Prostate gland (tissue), 2 donors: ENCODE measurements at regions not wholly inside any gene's neighbourhood (a gene's known extent, or its start where the extent isn't known, plus 50 kb on each side); places are given as distances from the start of the nearest gene placed in this dataset.

ENCODE experiments used
- DNase-seq: peaks from one replicate; pipeline ENCODE4 v3.0.0-alpha.2; 2019; ENCODE audit warnings: low spot score
- H3K27ac ChIP-seq, 2 donors: fragments of 200-600 bp; sonication (generic); 2 replicates each; pipeline ENCODE4 v1.5.1; 2017 to 2019
- H3K27me3 ChIP-seq: fragments of 200-600 bp; sonication (generic); replicated peaks from 2 replicates; pipeline ENCODE4 v1.5.1; 2019; ENCODE audit not compliant: insufficient read depth
- H3K36me3 ChIP-seq, 2 donors: fragments of 200-600 bp; sonication (generic); 1 replicate in 1 of 2; 2 replicates in 1 of 2; pipeline versions ENCODE4 v1.5.1 to v1.8.1; 2017 to 2019
- H3K4me1 ChIP-seq: fragments of 200-600 bp; sonication (generic); replicated peaks from 2 replicates; pipeline ENCODE4 v1.5.1; 2019
- H3K4me3 ChIP-seq, 2 donors: fragments of 200-600 bp; sonication (generic); 2 replicates each; pipeline ENCODE4 v1.5.1; 2017 to 2019
- H3K9me3 ChIP-seq: fragments of 200-600 bp; sonication (generic); 2 replicates; pipeline ENCODE4 v1.5.1; 2017
- CTCF ChIP-seq, 4 experiments: fragments of 200-600 bp in 2 of 4; fragments of 450-650 bp in 2 of 4; sonication (generic) in 2 of 4; IDR thresholded peaks; 1 replicate in 3 of 4; 2 replicates in 1 of 4; pipeline ENCODE4 v1.5.1; 2016 to 2019; ENCODE audit warnings: antibody characterized with exemption in 4 of 4, mild to moderate bottlenecking in 2 of 4, moderate library complexity in 2 of 4
- POLR2A ChIP-seq: fragments of 450-650 bp; IDR thresholded peaks from one replicate; pipeline ENCODE4 v1.6.1; 2016; ENCODE audit warnings: antibody characterized with exemption, mild to moderate bottlenecking
- POLR2AphosphoS5 ChIP-seq: sonication (generic); formaldehyde crosslinking; IDR thresholded peaks from one replicate; pipeline ENCODE4 v1.6.1; 2017; ENCODE audit warnings: antibody characterized with exemption
- WGBS: methylation state at CpG from one replicate; pipeline ENCODE4 v1.1.5; 2018; 5-methylcytosine and 5-hydroxymethylcytosine counted together
- intact Hi-C: fragments of 100-400 bp; cut with DNase I; formaldehyde crosslinking; loops from one replicate; pipeline ENCODE4 v1.14.2; 2022

GRCh38 chr6:104472021-104472901 is 387.5 kb downstream of the HACE1 start:
- no peak for DNase-seq
- Histone ChIP-seq H3K4me3 (no peak overlapping the region), H3K27me3 (no peaks in the 10 kb centered on the region), H3K9me3 (no peaks in the 10 kb centered on the region), H3K4me1 (no peaks in the 10 kb centered on the region), H3K36me3 (no peaks in the 10 kb centered on the region), H3K27ac (no peak overlapping the region)
- 43% methylated on average over 9 of the region's 9 CpGs for WGBS
- intact Hi-C loops, result no loop called here
- TF ChIP-seq POLR2AphosphoS5 (no peak), CTCF (IDR thresholded peaks at IDR 0.05) (no peak), POLR2A (no peak)

GRCh38 chr6:104466306-104466705 is 393.4 kb downstream of the HACE1 start:
- H3K9me3 ChIP-seq, result no peaks in the 10 kb centered on the region
- TF ChIP-seq POLR2AphosphoS5 (no peak), POLR2A (no peak), CTCF (IDR thresholded peaks at IDR 0.05) (no peak)
- no peaks in the 10 kb centered on the region for H3K4me1 ChIP-seq
- H3K27me3 ChIP-seq, result no peaks in the 10 kb centered on the region
- H3K36me3 ChIP-seq, result no peaks in the 10 kb centered on the region
- intact Hi-C loops, result no loop called here
- H3K27ac ChIP-seq, result no peak overlapping the region
- H3K4me3 ChIP-seq, result no peak overlapping the region
- no peak for DNase-seq

- Histone ChIP-seq H3K27ac (no peak overlapping the region), H3K4me1 (no peaks in the 10 kb centered on the region), H3K36me3 (no peaks in the 10 kb centered on the region), H3K9me3 (no peaks in the 10 kb centered on the region), H3K4me3 (no peak overlapping the region), H3K27me3 (no peaks in the 10 kb centered on the region)
- no peak for DNase-seq
- intact Hi-C loops, result no loop called here
- TF ChIP-seq POLR2A (no peak), POLR2AphosphoS5 (no peak), CTCF (IDR thresholded peaks at IDR 0.05) (no peak)
- WGBS, result 27% methylated on average over 6 of the region's 6 CpGs
Observed at GRCh38 chr6:104462811-104463599, 396.7 kb downstream of the HACE1 start.

GRCh38 chr6:104460738-104461483 is 398.8 kb downstream of the HACE1 start:
- 27% methylated on average over 2 of the region's 2 CpGs for WGBS

More at GRCh38 chr6:104460738-104461483, 398.8 kb downstream of the HACE1 start:
- Histone ChIP-seq H3K4me1 (no peaks in the 10 kb centered on the region), H3K36me3 (no peaks in the 10 kb centered on the region), H3K9me3 (no peaks in the 10 kb centered on the region), H3K27me3 (no peaks in the 10 kb centered on the region), H3K27ac (no peak overlapping the region), H3K4me3 (no peak overlapping the region)
- DNase-seq, result no peak
- intact Hi-C loops, result no loop called here
- TF ChIP-seq CTCF (IDR thresholded peaks at IDR 0.05), result no peak
- no peak for TF ChIP-seq POLR2AphosphoS5
- TF ChIP-seq POLR2A, result no peak
